K562 (cell line): ENCODE measurements at regions not wholly inside any gene's neighbourhood (a gene's known extent, or its start where the extent isn't known, plus 50 kb on each side); places are given as distances from the start of the nearest gene placed in this dataset.

Experiments used
- ATAC-seq: fragments of 200-7000 bp; cut with Tn5 transposase; 3 replicates; pipeline ENCODE4 v1.9.1; 2020; ENCODE audit warnings: moderate library complexity
- BruUV-seq: library from RNA; stranded (reverse); fragments of 400-500 nt; replicated peaks from 2 replicates; lab custom pipeline; 2021; lab: Mats Ljungman, UMichigan
- CTCF ChIA-PET: fragments of 300-600 bp; formaldehyde crosslinking; extraction: SDS; loops from one replicate; lab custom pipeline; 2021; ENCODE audit warnings: low intra/inter-chr PET ratio; lab: Yijun Ruan, JAX
- POLR2A ChIA-PET: fragments of 300-600, 350-650 bp; sonication (Branson Sonifier 250); formaldehyde crosslinking; extraction: SDS; loops from one replicate; lab custom pipeline; 2021; ENCODE audit warnings: antibody characterized with exemption, inconsistent platforms; lab: Yijun Ruan, JAX
- DNase-seq, 4 experiments: peaks; one replicate each; pipeline versions ENCODE4 v3.0.0 to v3.0.0-alpha.2; 2011 to 2018; ENCODE audit warnings: low spot score in 3 of 4, mixed read lengths in 3 of 4; ENCODE audit errors: extremely low read depth in 1 of 4
- FAIRE-seq: peaks from 2 replicates; lab custom pipeline; 2011; peaks lifted over from hg19 to GRCh38; lab: Jason Lieb, UNC
- H2AFZ ChIP-seq: 2 replicates; pipeline ENCODE4 v1.6.0; 2011; ENCODE audit warnings: low read depth, low read length, control low read depth, inconsistent platforms
- H3K27ac ChIP-seq: fragments of 200-600 bp; 3 replicates; pipeline ENCODE4 v1.8.0; 2011; ENCODE audit warnings: low read depth, mild to moderate bottlenecking, control low read depth, inconsistent platforms, low read length, moderate library complexity, mixed read lengths; ENCODE audit errors: extremely low read depth
- H3K27me3 ChIP-seq, 2 experiments: fragments of 300-600 bp in 1 of 2; 2 replicates in 1 of 2; 3 replicates in 1 of 2; pipeline versions ENCODE4 v1.6.0 to v1.8.0; 2011; ENCODE audit warnings: inconsistent platforms in 2 of 2, low read length in 2 of 2, mild to moderate bottlenecking in 1 of 2, mixed read lengths in 1 of 2, moderate library complexity in 1 of 2; ENCODE audit not compliant: control insufficient read depth in 2 of 2, insufficient read depth in 2 of 2
- H3K36me3 ChIP-seq: fragments of 300-600 bp; 3 replicates; pipeline ENCODE4 v1.8.0; 2011; ENCODE audit warnings: mild to moderate bottlenecking, low read length, inconsistent platforms; ENCODE audit not compliant: control insufficient read depth, insufficient read depth
- H3K4me1 ChIP-seq, 2 experiments: fragments of 200-600 bp in 1 of 2; replicated peaks in 1 of 2; 2 replicates in 1 of 2; 3 replicates in 1 of 2; pipeline versions ENCODE4 v1.5.1 to v1.8.0; 2011; ENCODE audit warnings: inconsistent platforms in 2 of 2, low read length in 2 of 2, mild to moderate bottlenecking in 1 of 2, mixed read lengths in 1 of 2, moderate library complexity in 1 of 2; ENCODE audit not compliant: control insufficient read depth in 2 of 2, insufficient read depth in 2 of 2
- H3K4me2 ChIP-seq: 2 replicates; pipeline ENCODE4 v1.6.1; 2011; ENCODE audit warnings: low read length, control low read depth, inconsistent platforms, mixed read lengths; ENCODE audit not compliant: insufficient read depth
- H3K4me3 ChIP-seq: fragments of 200-600 bp; sonication (generic), shearing (Covaris generic); 2 replicates; pipeline ENCODE4 v1.5.1; 2016; ENCODE audit warnings: control low read depth, inconsistent platforms
- H3K79me2 ChIP-seq: fragments of 200-600 bp; 3 replicates; pipeline ENCODE4 v1.8.0; 2011; ENCODE audit warnings: low read length, inconsistent platforms; ENCODE audit not compliant: control insufficient read depth, insufficient read depth
- H3K9ac ChIP-seq, 2 experiments: 2 replicates each; pipeline versions ENCODE4 v1.6.0 to v1.6.1; 2011; ENCODE audit warnings: low read depth in 2 of 2, low read length in 2 of 2, control low read depth in 1 of 2, inconsistent platforms in 1 of 2, mild to moderate bottlenecking in 1 of 2, mixed read lengths in 1 of 2; ENCODE audit not compliant: insufficient read depth in 1 of 2
- H3K9me1 ChIP-seq: one replicate; pipeline ENCODE4 v1.6.0; 2011; ENCODE audit warnings: inconsistent platforms, mild to moderate bottlenecking, low read length, moderate library complexity; ENCODE audit not compliant: control insufficient read depth, insufficient read depth
- H3K9me3 ChIP-seq: replicated peaks from 2 replicates; pipeline ENCODE4 v1.5.1; 2011; ENCODE audit warnings: low read depth, low read length, inconsistent platforms; ENCODE audit not compliant: control insufficient read depth, insufficient read depth
- H4K20me1 ChIP-seq: replicated peaks from 2 replicates; pipeline ENCODE4 v1.6.1; 2011; ENCODE audit warnings: low read length, inconsistent platforms, mixed read lengths; ENCODE audit not compliant: control insufficient read depth, insufficient read depth
- ASH1L ChIP-seq: fragments of 450-650 bp; IDR thresholded peaks from 2 replicates; pipeline ENCODE4 v1.6.1; 2018; ENCODE audit warnings: borderline replicate concordance, mild to moderate bottlenecking, low read depth; ENCODE audit not compliant: partially characterized antibody
- GATAD2A ChIP-seq: fragments of 450-650 bp; IDR thresholded peaks from 2 replicates; pipeline ENCODE4 v1.6.1; 2017
- HDAC1 ChIP-seq, 2 experiments: fragments of 450-650 bp; IDR thresholded peaks; 2 replicates each; pipeline ENCODE4 v1.6.1; 2016 to 2017; ENCODE audit warnings: inconsistent platforms in 1 of 2, mild to moderate bottlenecking in 1 of 2, moderate library complexity in 1 of 2
- MLLT1 ChIP-seq, 2 experiments: fragments of 450-650 bp; IDR thresholded peaks; 2 replicates each; pipeline ENCODE4 v1.6.1; 2016
- NFYB ChIP-seq: IDR thresholded peaks from 2 replicates; pipeline ENCODE4 v1.6.1; 2011; ENCODE audit warnings: mild to moderate bottlenecking, moderate library complexity; ENCODE audit not compliant: insufficient read length; ENCODE audit errors: extremely low read depth
- NR3C1 ChIP-seq: sonication (generic); formaldehyde crosslinking; IDR thresholded peaks from 2 replicates; pipeline ENCODE4 v1.8.1; 2022; ENCODE audit warnings: missing genetic modification reagents
- PRMT5 ChIP-seq: sonication (generic); formaldehyde crosslinking; IDR thresholded peaks from 2 replicates; pipeline ENCODE4 v1.5.0; 2020; ENCODE audit warnings: missing genetic modification reagents
- RFX1 ChIP-seq: fragments of 450-650 bp; IDR thresholded peaks from 2 replicates; pipeline ENCODE4 v1.6.1; 2016; ENCODE audit warnings: mild to moderate bottlenecking, moderate library complexity
- TCF3 ChIP-seq: sonication (generic); formaldehyde crosslinking; IDR thresholded peaks from 2 replicates; pipeline ENCODE4 v1.4.0; 2020; ENCODE audit warnings: mild to moderate bottlenecking, missing genetic modification reagents
- USF2 ChIP-seq: sonication (generic); formaldehyde crosslinking; IDR thresholded peaks from 2 replicates; pipeline ENCODE4 v1.5.0; 2020; ENCODE audit warnings: missing genetic modification reagents
- ZNF165 ChIP-seq: fragments of 250-450 bp; sonication (Bioruptor Pico); IDR thresholded peaks from 2 replicates; pipeline ENCODE4 v1.4.0; 2020; ENCODE audit warnings: borderline replicate concordance
- ZNF174 ChIP-seq: fragments of 250-450 bp; sonication (Bioruptor Pico); IDR thresholded peaks from 2 replicates; pipeline ENCODE4 v1.4.0; 2020; ENCODE audit warnings: mild to moderate bottlenecking
- ZNF263 ChIP-seq: sonication (generic); formaldehyde crosslinking; IDR thresholded peaks from 2 replicates; pipeline ENCODE4 v1.8.0; 2022; ENCODE audit warnings: mild to moderate bottlenecking, missing genetic modification reagents, borderline replicate concordance
- ZNF639 ChIP-seq, 2 experiments: fragments of 200-800 bp in 1 of 2; sonication (Bioruptor generic) in 1 of 2; sonication (generic) in 1 of 2; formaldehyde crosslinking in 1 of 2; IDR thresholded peaks in 1 of 2; conservative IDR thresholded peaks in 1 of 2; 2 replicates each; pipeline versions ENCODE4 v1.5.0 to v1.6.1; 2016 to 2020; ENCODE audit warnings: missing compliant biosample characterization in 1 of 2, missing genetic modification characterization in 1 of 2, missing genetic modification reagents in 1 of 2
- ZNF77 ChIP-seq: fragments of 250-450 bp; sonication (Bioruptor Pico); IDR thresholded peaks from 2 replicates; pipeline ENCODE4 v1.5.0; 2020
- WGBS: fragments of 100-300 bp; shearing (Covaris generic); methylation state at CpG from one replicate; pipeline ENCODE4 v1.1.6; 2016; ENCODE audit warnings: low coverage, mixed read lengths; ENCODE audit not compliant: insufficient coverage; ENCODE audit errors: missing lambda C conversion rate; 5-methylcytosine and 5-hydroxymethylcytosine counted together
- in situ Hi-C: fragments of 300-500 bp; cut with MboI; formaldehyde crosslinking; loops from 4 replicates; pipeline ENCODE4 v1.15.0; 2018; ENCODE audit warnings: inconsistent platforms, mixed read lengths
- intact Hi-C: fragments of 100-400 bp; cut with micrococcal nuclease; formaldehyde crosslinking; loops from 2 replicates; pipeline ENCODE4 v1.14.2; 2022

GRCh38 chr9:16964228-16964627 lies 93.8 kb upstream of the BNC2 start:
- no peak overlapping the region for H3K4me2 ChIP-seq
- intact Hi-C loops (no loop called here), in situ Hi-C loops (no loop called here)
- BruUV-seq: no TSS peak
- no peak overlapping the region for H3K4me3 ChIP-seq
- H3K79me2 ChIP-seq: no peaks in the 10 kb centered on the region
- no peaks in the 10 kb centered on the region for H4K20me1 ChIP-seq
- POLR2A ChIA-PET: no interaction called here
- DNase-seq: no peak
- H3K9me3 ChIP-seq: no peaks in the 10 kb centered on the region
- H3K9ac ChIP-seq: no peak overlapping the region
- 0% methylated on average over 3 of the region's 10 CpGs for WGBS
- no peak overlapping the region for H3K27ac ChIP-seq
- ATAC-seq: no peak
- no peak for FAIRE-seq
- no peaks in the 10 kb centered on the region for H3K27me3 ChIP-seq
- CTCF ChIA-PET: no interaction called here
- no peaks in the 10 kb centered on the region for H3K36me3 ChIP-seq
- no peak for TF ChIP-seq ZNF639 (CRISPR knock-in tag; conservative IDR thresholded peaks at IDR 0.05 in 1 of 2, IDR thresholded peaks at IDR 0.05 in 1 of 2)
- TF ChIP-seq ZNF77: no peak
- no peak for TF ChIP-seq ZNF165
- TF ChIP-seq GATAD2A: no peak
- TF ChIP-seq RFX1: no peak
- no peak for TF ChIP-seq ZNF263 (CRISPR knock-in tag)
- TF ChIP-seq USF2 (CRISPR knock-in tag): no peak
- no peak for TF ChIP-seq ASH1L
- no peak for TF ChIP-seq HDAC1 (IDR thresholded peaks at IDR 0.05)
- TF ChIP-seq TCF3 (CRISPR knock-in tag): no peak
- TF ChIP-seq PRMT5: no peak
- no peak for TF ChIP-seq ZNF174 (CRISPR knock-in tag)
- TF ChIP-seq NFYB: no peak
- no peak for TF ChIP-seq MLLT1 (IDR thresholded peaks at IDR 0.05)
- TF ChIP-seq NR3C1 (CRISPR knock-in tag): no peak
- TF ChIP-seq, all 486 proteins: peak for 0
- Histone ChIP-seq H2AFZ (no peak overlapping the region), H3K9me1 (no peaks in the 10 kb centered on the region), H3K4me1 (no peaks in the 10 kb centered on the region)
